Loucy (cell line): ENCODE measurements at regions not wholly inside any gene's neighbourhood (a gene's known extent, or its start where the extent isn't known, plus 50 kb on each side); places are given as distances from the start of the nearest gene placed in this dataset.

Experiments
- EZH2phosphoT487 ChIP-seq: fragments of 200-600 bp; IDR thresholded peaks from 2 replicates; pipeline ENCODE4 v1.6.1; 2018; ENCODE audit warnings: antibody characterized with exemption, mild to moderate bottlenecking, moderate library complexity, borderline replicate concordance
- TF ChIP-seq, protein P1 (sequence below): fragments of 200-600 bp; sonication (generic); conservative IDR thresholded peaks from 2 replicates; pipeline ENCODE4 v1.5.1; 2014; ENCODE audit warnings: mild to moderate bottlenecking, antibody characterized with exemption, low read length

DNA sequence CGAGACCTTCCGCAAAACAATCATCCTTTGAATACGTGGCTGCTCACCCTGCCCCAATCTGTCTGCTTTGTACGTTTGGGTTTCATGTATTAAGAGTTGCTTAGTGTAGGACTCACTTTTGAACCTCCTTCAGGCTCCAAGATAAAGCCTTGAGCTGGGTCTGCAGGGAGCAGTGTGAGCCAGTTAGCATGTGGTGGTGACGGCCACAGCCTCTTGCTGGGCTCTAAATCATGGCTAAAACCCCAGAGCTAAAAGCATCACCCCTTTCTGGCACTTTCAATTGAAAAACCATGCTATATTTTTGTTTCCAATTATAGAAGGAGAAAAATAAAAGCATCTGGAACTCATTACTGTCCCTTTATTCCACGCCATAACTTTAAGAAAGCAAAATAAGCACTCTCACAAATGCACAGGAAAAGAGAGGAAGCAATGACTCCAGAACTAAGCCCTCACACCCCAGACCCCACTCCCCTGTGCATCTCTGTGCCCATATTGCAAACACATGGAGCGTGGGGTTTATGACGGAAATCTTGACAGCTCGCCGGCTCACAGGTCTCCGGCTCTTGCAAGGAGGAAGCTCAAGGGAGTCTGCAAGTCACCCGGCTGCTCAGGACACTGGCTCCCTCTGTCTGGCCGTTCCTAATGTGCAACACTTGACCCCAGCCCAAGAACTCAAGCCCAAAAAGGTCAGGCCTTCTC lies 135.5 kb downstream of the MIS18A start:
- TF ChIP-seq, protein P1, sequence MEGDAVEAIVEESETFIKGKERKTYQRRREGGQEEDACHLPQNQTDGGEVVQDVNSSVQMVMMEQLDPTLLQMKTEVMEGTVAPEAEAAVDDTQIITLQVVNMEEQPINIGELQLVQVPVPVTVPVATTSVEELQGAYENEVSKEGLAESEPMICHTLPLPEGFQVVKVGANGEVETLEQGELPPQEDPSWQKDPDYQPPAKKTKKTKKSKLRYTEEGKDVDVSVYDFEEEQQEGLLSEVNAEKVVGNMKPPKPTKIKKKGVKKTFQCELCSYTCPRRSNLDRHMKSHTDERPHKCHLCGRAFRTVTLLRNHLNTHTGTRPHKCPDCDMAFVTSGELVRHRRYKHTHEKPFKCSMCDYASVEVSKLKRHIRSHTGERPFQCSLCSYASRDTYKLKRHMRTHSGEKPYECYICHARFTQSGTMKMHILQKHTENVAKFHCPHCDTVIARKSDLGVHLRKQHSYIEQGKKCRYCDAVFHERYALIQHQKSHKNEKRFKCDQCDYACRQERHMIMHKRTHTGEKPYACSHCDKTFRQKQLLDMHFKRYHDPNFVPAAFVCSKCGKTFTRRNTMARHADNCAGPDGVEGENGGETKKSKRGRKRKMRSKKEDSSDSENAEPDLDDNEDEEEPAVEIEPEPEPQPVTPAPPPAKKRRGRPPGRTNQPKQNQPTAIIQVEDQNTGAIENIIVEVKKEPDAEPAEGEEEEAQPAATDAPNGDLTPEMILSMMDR = no peak
- TF ChIP-seq EZH2phosphoT487 = no peak
